Urinary bladder (tissue), 3 donors: ENCODE measurements at regions not wholly inside any gene's neighbourhood (a gene's known extent, or its start where the extent isn't known, plus 50 kb on each side); places are given as distances from the start of the nearest gene placed in this dataset.
"Not testable (repeated sequence)": the region's sequence is repeated elsewhere in the genome, so short reads cannot be mapped to it uniquely, and the experiment has no call there.

ENCODE experiments used
- DNase-seq: peaks from one replicate; pipeline ENCODE4 v3.0.0-alpha.2; 2015; ENCODE audit errors: extremely low spot score
- H3K27ac ChIP-seq: one replicate; pipeline ENCODE4 v1.5.1; 2013; ENCODE audit warnings: low read depth, mild to moderate bottlenecking, moderate library complexity
- H3K36me3 ChIP-seq: one replicate; pipeline ENCODE4 v1.6.1; 2013; ENCODE audit warnings: mild to moderate bottlenecking, moderate library complexity; ENCODE audit not compliant: insufficient read depth
- H3K4me1 ChIP-seq: one replicate; pipeline ENCODE4 v1.6.1; 2013; ENCODE audit warnings: mild to moderate bottlenecking, moderate library complexity; ENCODE audit not compliant: insufficient read depth
- H3K4me3 ChIP-seq: one replicate; pipeline ENCODE4 v1.5.1; 2013; ENCODE audit warnings: low read depth, low read length
- WGBS: extraction: QIAGEN DNeasy Blood & Tissue Kit; methylation state at CpG from one replicate; pipeline ENCODE4 v1.1.7; 2013; 5-methylcytosine and 5-hydroxymethylcytosine counted together
- donor health status: healthy with polysubstance abuse.
- donor health status: healthy.

GRCh38 chr7:65317372-65317771, 56.3 kb upstream of the ZNF92 start:
- Histone ChIP-seq H3K4me1 (no peaks in the 10 kb centered on the region), H3K36me3 (no peaks in the 10 kb centered on the region), H3K27ac (no peak overlapping the region), H3K4me3 (no peak overlapping the region)
- DNase-seq, result no peak
- 90% methylated on average over 3 of the region's 3 CpGs for WGBS

GRCh38 chr7:65310761-65311160, 62.9 kb upstream of the ZNF92 start:
- 68% methylated on average over 6 of the region's 6 CpGs for WGBS
- no peaks in the 10 kb centered on the region for H3K4me1 ChIP-seq
- DNase-seq, result no peak
- no peaks in the 10 kb centered on the region for H3K36me3 ChIP-seq
- no peak overlapping the region for H3K4me3 ChIP-seq
- H3K27ac ChIP-seq, result no peak overlapping the region

- 84% methylated on average over 2 of the region's 2 CpGs for WGBS
- Histone ChIP-seq H3K36me3 (no peaks in the 10 kb centered on the region), H3K4me1 (no peaks in the 10 kb centered on the region), H3K27ac (no peak overlapping the region), H3K4me3 (no peak overlapping the region)
- no peak for DNase-seq
Observed at GRCh38 chr7:65308300-65308678, 65.4 kb upstream of the ZNF92 start.

- Histone ChIP-seq H3K36me3 (no peaks in the 10 kb centered on the region), H3K27ac (no peak overlapping the region), H3K4me1 (no peaks in the 10 kb centered on the region), H3K4me3 (no peak overlapping the region)
- WGBS, result 42% methylated on average over 8 of the region's 8 CpGs
- peak; percentile 28 for DNase-seq
Observed at GRCh38 chr7:65307651-65308299, 65.9 kb upstream of the ZNF92 start.

- DNase-seq, result no peak
- H3K36me3 ChIP-seq, result no peaks in the 10 kb centered on the region
- 92% methylated on average over 1 of the region's 1 CpG for WGBS
- H3K4me1 ChIP-seq, result no peaks in the 10 kb centered on the region
- no peak overlapping the region for H3K4me3 ChIP-seq
- H3K27ac ChIP-seq, result no peak overlapping the region
Observed at GRCh38 chr7:65304175-65304574, 69.5 kb upstream of the ZNF92 start.

- 97% methylated on average over 1 of the region's 1 CpG for WGBS
- Histone ChIP-seq H3K4me1 (no peaks in the 10 kb centered on the region), H3K27ac (no peak overlapping the region), H3K4me3 (no peak overlapping the region), H3K36me3 (no peaks in the 10 kb centered on the region)
- DNase-seq, result no peak
Observed at GRCh38 chr7:65302883-65303282, 70.8 kb upstream of the ZNF92 start.

- WGBS, result 25% methylated on average over 2 of the region's 2 CpGs
- no peaks in the 10 kb centered on the region for H3K4me1 ChIP-seq
- no peak overlapping the region for H3K4me3 ChIP-seq
- no peak overlapping the region for H3K27ac ChIP-seq
- no peak for DNase-seq
- H3K36me3 ChIP-seq, result no peaks in the 10 kb centered on the region
Observed at GRCh38 chr7:65301007-65301406, 72.6 kb upstream of the ZNF92 start.

- DNase-seq, result no peak
- H3K4me1 ChIP-seq, result no peaks in the 10 kb centered on the region
- H3K4me3 ChIP-seq, result no peak overlapping the region
- H3K36me3 ChIP-seq, result no peaks in the 10 kb centered on the region
- no peak overlapping the region for H3K27ac ChIP-seq
- 87% methylated on average over 2 of the region's 2 CpGs for WGBS
Observed at GRCh38 chr7:65295409-65295808, 78.2 kb upstream of the ZNF92 start.

- H3K36me3 ChIP-seq, H3K4me1 ChIP-seq, DNase-seq, H3K4me3 ChIP-seq, H3K27ac ChIP-seq: not testable (repeated sequence)
- WGBS, result 97% methylated on average over 9 of the region's 9 CpGs
Observed at GRCh38 chr7:65290340-65290739, 83.3 kb upstream of the ZNF92 start.

GRCh38 chr7:65287023-65287422, 86.6 kb upstream of the ZNF92 start:
- Histone ChIP-seq H3K36me3 (no peaks in the 10 kb centered on the region), H3K4me1 (no peaks in the 10 kb centered on the region), H3K27ac (no peak overlapping the region), H3K4me3 (no peak overlapping the region)
- DNase-seq, result no peak
- WGBS, result 88% methylated on average over 4 of the region's 4 CpGs

- Histone ChIP-seq H3K27ac (no peak overlapping the region), H3K4me3 (no peak overlapping the region), H3K4me1 (no peaks in the 10 kb centered on the region), H3K36me3 (no peaks in the 10 kb centered on the region)
- WGBS, result 84% methylated on average over 3 of the region's 3 CpGs
- no peak for DNase-seq
Observed at GRCh38 chr7:65285906-65286864, 87.5 kb upstream of the ZNF92 start.

- not testable (repeated sequence) for H3K4me3 ChIP-seq, H3K4me1 ChIP-seq, H3K27ac ChIP-seq, H3K36me3 ChIP-seq, DNase-seq
- WGBS, result 95% methylated on average over 2 of the region's 2 CpGs
Observed at GRCh38 chr7:65285241-65285640, 88.4 kb upstream of the ZNF92 start.

GRCh38 chr7:65279795-65280194, 93.9 kb upstream of the ZNF92 start:
- H3K4me1 ChIP-seq, result no peaks in the 10 kb centered on the region
- 79% methylated on average over 2 of the region's 2 CpGs for WGBS
- no peaks in the 10 kb centered on the region for H3K36me3 ChIP-seq
- H3K4me3 ChIP-seq, result no peak overlapping the region
- no peak overlapping the region for H3K27ac ChIP-seq
- no peak for DNase-seq

GRCh38 chr7:65276822-65277221, 96.8 kb upstream of the ZNF92 start:
- no peaks in the 10 kb centered on the region for H3K36me3 ChIP-seq
- DNase-seq, result no peak
- H3K4me1 ChIP-seq, result no peaks in the 10 kb centered on the region
- no peak overlapping the region for H3K4me3 ChIP-seq
- H3K27ac ChIP-seq, result no peak overlapping the region
